HepG2 (cell line): ENCODE measurements at regions not wholly inside any gene's neighbourhood (a gene's known extent, or its start where the extent isn't known, plus 50 kb on each side); places are given as distances from the start of the nearest gene placed in this dataset.

Experiments used
- ARNT ChIP-seq: fragments of 450-650 bp; IDR thresholded peaks from 2 replicates; pipeline ENCODE4 v1.6.1; 2017
- ATM ChIP-seq: fragments of 450-650 bp; IDR thresholded peaks from 2 replicates; pipeline ENCODE4 v1.7.1; 2017; ENCODE audit warnings: mild to moderate bottlenecking, borderline replicate concordance
- BHLHE40 ChIP-seq: IDR thresholded peaks from 2 replicates; pipeline ENCODE4 v1.6.1; 2011; ENCODE audit warnings: low read length, improper control_type of control experiment
- FOXA3 ChIP-seq: IDR thresholded peaks from 2 replicates; pipeline ENCODE4 v1.6.1; 2016; ENCODE audit warnings: missing genetic modification reagents, missing compliant biosample characterization
- KMT2A ChIP-seq: sonication (generic); formaldehyde crosslinking; IDR thresholded peaks from 2 replicates; pipeline ENCODE4 v1.4.0; 2020; ENCODE audit warnings: missing genetic modification reagents
- MXD3 ChIP-seq: IDR thresholded peaks from 2 replicates; pipeline ENCODE4 v1.6.1; 2016; ENCODE audit warnings: mild to moderate bottlenecking, missing biosample characterization, missing genetic modification reagents
- MZF1 ChIP-seq: sonication (generic); formaldehyde crosslinking; IDR thresholded peaks from 2 replicates; pipeline ENCODE4 v1.8.1; 2023; ENCODE audit warnings: mild to moderate bottlenecking, missing genetic modification reagents, borderline replicate concordance
- NBN ChIP-seq: fragments of 450-650 bp; conservative IDR thresholded peaks from 2 replicates; pipeline ENCODE4 v1.6.1; 2017
- NR2F1 ChIP-seq, 2 experiments: fragments of 450-650 bp in 1 of 2; formaldehyde crosslinking in 1 of 2; IDR thresholded peaks; 2 replicates each; pipeline versions ENCODE4 v1.5.0 to v1.6.1; 2016 to 2020; ENCODE audit warnings: mild to moderate bottlenecking in 1 of 2, missing compliant biosample characterization in 1 of 2, missing genetic modification reagents in 1 of 2, moderate library complexity in 1 of 2
- RAD51 ChIP-seq: fragments of 450-650 bp; IDR thresholded peaks from 2 replicates; pipeline ENCODE4 v1.6.1; 2016; ENCODE audit warnings: borderline replicate concordance
- SIN3A ChIP-seq: IDR thresholded peaks from 2 replicates; pipeline ENCODE4 v1.6.1; 2011; ENCODE audit warnings: low read depth, mild to moderate bottlenecking, control low read depth, low read length, borderline replicate concordance
- TP53 ChIP-seq: sonication (generic); formaldehyde crosslinking; conservative IDR thresholded peaks from 2 replicates; pipeline ENCODE4 v1.4.0; 2020; ENCODE audit warnings: missing genetic modification reagents
- ZBED4 ChIP-seq: sonication (generic); formaldehyde crosslinking; IDR thresholded peaks from 2 replicates; pipeline ENCODE4 v1.4.0; 2020; ENCODE audit warnings: missing genetic modification reagents, borderline replicate concordance
- ZFP1 ChIP-seq: IDR thresholded peaks from 2 replicates; pipeline ENCODE4 v1.6.1; 2016
- ZNF275 ChIP-seq: sonication (generic); formaldehyde crosslinking; IDR thresholded peaks from 2 replicates; pipeline ENCODE4 v1.8.0; 2022; ENCODE audit warnings: missing genetic modification reagents, mild to moderate bottlenecking, inconsistent platforms, borderline replicate concordance
- ZNF543 ChIP-seq: sonication (generic); formaldehyde crosslinking; IDR thresholded peaks from 2 replicates; pipeline ENCODE4 v1.4.0; 2020; ENCODE audit warnings: mild to moderate bottlenecking, missing genetic modification reagents
- ZNF660 ChIP-seq: sonication (generic); formaldehyde crosslinking; IDR thresholded peaks from 2 replicates; pipeline ENCODE4 v1.5.1; 2020; ENCODE audit warnings: mild to moderate bottlenecking, low read depth, missing genetic modification reagents, borderline replicate concordance
- ZNF672 ChIP-seq: sonication (generic); formaldehyde crosslinking; IDR thresholded peaks from 2 replicates; pipeline ENCODE4 v1.8.1; 2022; ENCODE audit warnings: missing genetic modification reagents
- ZNF703 ChIP-seq: sonication (generic); formaldehyde crosslinking; IDR thresholded peaks from 2 replicates; pipeline ENCODE4 v1.5.1; 2020; ENCODE audit warnings: missing genetic modification reagents, mild to moderate bottlenecking, moderate library complexity, borderline replicate concordance
- ZNF737 ChIP-seq: sonication (generic); formaldehyde crosslinking; IDR thresholded peaks from 2 replicates; pipeline ENCODE4 v1.5.0; 2020; ENCODE audit warnings: missing genetic modification reagents, mild to moderate bottlenecking, borderline replicate concordance
- ZNF841 ChIP-seq: sonication (generic); formaldehyde crosslinking; IDR thresholded peaks from 2 replicates; pipeline ENCODE4 v1.8.1; 2023; ENCODE audit warnings: missing genetic modification reagents, borderline replicate concordance
- ZSCAN29 ChIP-seq: sonication (generic); formaldehyde crosslinking; conservative IDR thresholded peaks from 2 replicates; pipeline ENCODE4 v1.4.0; 2020; ENCODE audit warnings: mild to moderate bottlenecking, missing genetic modification reagents
- TF ChIP-seq, protein P1 (sequence below): sonication (generic); formaldehyde crosslinking; IDR thresholded peaks from 2 replicates; pipeline ENCODE4 v1.4.0; 2020; ENCODE audit warnings: missing genetic modification reagents

DNA sequence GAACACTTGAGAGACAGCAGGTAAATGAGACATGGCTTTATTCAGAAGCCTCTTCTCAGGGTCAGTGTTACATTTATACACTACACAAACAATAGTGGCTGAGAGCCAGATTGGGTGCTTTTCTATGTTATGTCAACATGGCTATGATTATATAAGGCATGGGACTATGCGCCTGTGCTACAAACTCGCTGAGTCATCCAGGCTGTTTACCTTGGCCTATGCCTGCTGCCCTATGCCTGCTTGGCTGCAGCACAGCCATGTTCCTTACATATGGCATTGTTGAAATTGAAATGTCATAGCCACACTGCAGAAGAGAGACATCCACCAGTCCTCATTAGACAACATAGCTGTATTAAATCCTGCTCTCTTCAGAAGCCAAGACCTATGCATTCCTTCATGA, 236.3 kb upstream of the NWD2 start (continued):
- TF ChIP-seq, protein P1, sequence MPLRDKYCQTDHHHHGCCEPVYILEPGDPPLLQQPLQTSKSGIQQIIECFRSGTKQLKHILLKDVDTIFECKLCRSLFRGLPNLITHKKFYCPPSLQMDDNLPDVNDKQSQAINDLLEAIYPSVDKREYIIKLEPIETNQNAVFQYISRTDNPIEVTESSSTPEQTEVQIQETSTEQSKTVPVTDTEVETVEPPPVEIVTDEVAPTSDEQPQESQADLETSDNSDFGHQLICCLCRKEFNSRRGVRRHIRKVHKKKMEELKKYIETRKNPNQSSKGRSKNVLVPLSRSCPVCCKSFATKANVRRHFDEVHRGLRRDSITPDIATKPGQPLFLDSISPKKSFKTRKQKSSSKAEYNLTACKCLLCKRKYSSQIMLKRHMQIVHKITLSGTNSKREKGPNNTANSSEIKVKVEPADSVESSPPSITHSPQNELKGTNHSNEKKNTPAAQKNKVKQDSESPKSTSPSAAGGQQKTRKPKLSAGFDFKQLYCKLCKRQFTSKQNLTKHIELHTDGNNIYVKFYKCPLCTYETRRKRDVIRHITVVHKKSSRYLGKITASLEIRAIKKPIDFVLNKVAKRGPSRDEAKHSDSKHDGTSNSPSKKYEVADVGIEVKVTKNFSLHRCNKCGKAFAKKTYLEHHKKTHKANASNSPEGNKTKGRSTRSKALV (CRISPR knock-in tag), result peak; percentile 81; the same call in 1 of the 2 replicates
- TF ChIP-seq MXD3 (CRISPR knock-in tag) (no peak), ZNF275 (CRISPR knock-in tag) (no peak), ARNT (no peak), ZNF841 (0 out of 2 replicates have a peak, but pooled peaks have one; percentile 29), ZFP1 (peak; percentile 64; the same call in 1 of the 2 replicates), RAD51 (no peak), ZSCAN29 (CRISPR knock-in tag) (no peak), MZF1 (CRISPR knock-in tag) (no peak), ZBED4 (CRISPR knock-in tag) (no peak), NR2F1 (CRISPR knock-in tag; IDR thresholded peaks at IDR 0.05) (peak; percentile 35 to 84; a peak in 2 of 4 replicates), ZNF672 (CRISPR knock-in tag) (no peak), ZNF543 (CRISPR knock-in tag) (0 out of 2 replicates have a peak, but pooled peaks have one; percentile 49), SIN3A (no peak), TP53 (no peak), KMT2A (CRISPR knock-in tag) (no peak), ZNF660 (no peak), ZNF737 (CRISPR knock-in tag) (no peak), FOXA3 (CRISPR knock-in tag) (peak; percentile 100), ZNF703 (no peak), BHLHE40 (peak; percentile 35; the same call in 1 of the 2 replicates), ATM (no peak), NBN (no peak)
